ENCODE measurements at regions not wholly inside any gene's neighbourhood (a gene's known extent, or its start where the extent isn't known, plus 50 kb on each side); places are given as distances from the start of the nearest gene placed in this dataset.
"Not testable (repeated sequence)": the region's sequence is repeated elsewhere in the genome, so short reads cannot be mapped to it uniquely, and the experiment has no call there.

DNA sequence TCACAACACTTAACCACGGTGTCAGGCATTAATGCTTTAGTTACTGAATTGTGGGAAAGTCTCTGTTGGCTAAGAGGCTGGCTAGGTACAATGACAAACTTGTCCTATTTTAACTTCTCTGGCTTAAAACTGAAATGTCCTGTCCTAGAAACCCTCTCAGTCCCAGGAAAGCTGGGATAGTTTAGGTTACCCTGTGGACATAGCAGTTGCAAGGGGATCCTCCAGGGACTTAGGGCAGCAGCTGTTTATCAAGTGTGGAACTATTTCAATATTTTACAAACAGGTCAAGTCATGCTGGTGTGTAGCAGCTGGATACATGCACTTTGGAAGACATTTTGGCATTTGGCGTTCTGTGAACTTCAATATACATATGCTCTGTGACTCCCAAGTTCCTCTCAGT lies 95.0 kb upstream of the ARRDC3 start:
- 95% methylated on average over 2 of the region's 2 CpGs for WGBS
- Histone ChIP-seq H3K36me3 (ENCODE audit: insufficient read depth, low read length) (no peaks in the 10 kb centered on the region), H3K9ac (ENCODE audit: low read depth, low read length) (no peak overlapping the region), H3K27me3 (ENCODE audit: insufficient read depth, low read length) (no peaks in the 10 kb centered on the region), H3K27ac (ENCODE audit: low read depth, low read length) (no peak overlapping the region), H3K9me3 (ENCODE audit: insufficient read depth, low read depth, low read length) (no peaks in the 10 kb centered on the region), H3K4me3 (ENCODE audit: low read length) (no peak overlapping the region), H3K4me1 (ENCODE audit: insufficient read depth, low read length) (no peaks in the 10 kb centered on the region)

DNA sequence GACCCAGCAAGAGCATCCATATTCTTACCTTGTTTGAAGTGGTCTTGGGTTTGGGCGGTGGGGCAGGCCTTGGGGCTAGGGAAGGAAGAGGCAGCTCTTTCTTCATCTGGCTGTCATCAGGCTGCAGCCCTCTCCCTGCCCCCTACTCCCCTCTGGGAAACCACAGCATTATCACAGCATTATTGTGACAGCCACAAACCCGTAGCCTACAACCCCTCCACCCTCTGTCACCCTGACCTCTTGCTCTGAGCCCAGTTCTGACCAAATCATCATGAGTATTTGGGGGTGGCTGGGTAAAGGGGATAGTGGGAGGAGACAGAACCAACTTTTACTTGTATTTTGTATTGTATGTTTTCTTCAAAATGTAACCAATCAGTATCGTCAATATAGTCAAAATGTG lies 94.3 kb upstream of the ARRDC3 start:
- no peaks in the 10 kb centered on the region for H3K9me3 ChIP-seq (ENCODE audit: insufficient read depth, low read depth, low read length)
- WGBS = 100% methylated on average over 3 of the region's 3 CpGs
- no peak overlapping the region for H3K27ac ChIP-seq (ENCODE audit: low read depth, low read length)
- H3K27me3 ChIP-seq (ENCODE audit: insufficient read depth, low read length) = no peaks in the 10 kb centered on the region
- no peaks in the 10 kb centered on the region for H3K4me1 ChIP-seq (ENCODE audit: insufficient read depth, low read length)
- H3K36me3 ChIP-seq (ENCODE audit: insufficient read depth, low read length) = no peaks in the 10 kb centered on the region
- H3K9ac ChIP-seq (ENCODE audit: low read depth, low read length) = no peak overlapping the region
- no peak overlapping the region for H3K4me3 ChIP-seq (ENCODE audit: low read length)

DNA sequence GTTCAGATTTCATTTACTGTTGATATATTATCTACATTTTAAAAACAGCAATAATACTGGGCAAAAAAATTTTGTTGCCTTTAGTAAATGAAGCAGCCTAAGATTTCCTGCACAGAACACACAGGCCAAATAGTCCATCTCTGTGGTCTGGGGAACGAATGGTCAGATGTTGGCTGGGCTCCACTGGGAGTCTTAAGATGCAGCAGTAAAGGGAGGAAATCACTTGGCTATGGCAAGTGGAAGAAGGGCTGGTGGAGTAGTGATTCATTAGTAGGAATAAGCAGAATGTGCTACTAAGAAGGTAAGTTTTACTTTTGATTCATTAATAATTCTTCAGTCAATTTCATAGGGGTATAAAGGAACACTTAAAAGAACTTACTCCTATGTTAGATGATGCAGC lies 91.1 kb upstream of the ARRDC3 start:
- no peaks in the 10 kb centered on the region for H3K4me1 ChIP-seq (ENCODE audit: insufficient read depth, low read length)
- 90% methylated on average over 1 of the region's 1 CpG for WGBS
- H3K9me3 ChIP-seq (ENCODE audit: insufficient read depth, low read depth, low read length) = no peaks in the 10 kb centered on the region
- H3K36me3 ChIP-seq (ENCODE audit: insufficient read depth, low read length) = no peaks in the 10 kb centered on the region
- H3K4me3 ChIP-seq (ENCODE audit: low read length) = no peak overlapping the region
- H3K27me3 ChIP-seq (ENCODE audit: insufficient read depth, low read length) = no peaks in the 10 kb centered on the region
- no peak overlapping the region for H3K9ac ChIP-seq (ENCODE audit: low read depth, low read length)
- H3K27ac ChIP-seq (ENCODE audit: low read depth, low read length) = no peak overlapping the region

- 80% methylated on average over 1 of the region's 1 CpG for WGBS
- H3K27me3 ChIP-seq (ENCODE audit: insufficient read depth, low read length) = no peaks in the 10 kb centered on the region
- H3K9ac ChIP-seq (ENCODE audit: low read depth, low read length) = no peak overlapping the region
- no peaks in the 10 kb centered on the region for H3K4me1 ChIP-seq (ENCODE audit: insufficient read depth, low read length)
- no peaks in the 10 kb centered on the region for H3K36me3 ChIP-seq (ENCODE audit: insufficient read depth, low read length)
- H3K27ac ChIP-seq (ENCODE audit: low read depth, low read length) = no peak overlapping the region
- H3K9me3 ChIP-seq (ENCODE audit: insufficient read depth, low read depth, low read length) = no peaks in the 10 kb centered on the region
- H3K4me3 ChIP-seq (ENCODE audit: low read length) = no peak overlapping the region
Measured at GRCh38 chr5:91472631-91473030, 89.5 kb upstream of the ARRDC3 start.

DNA sequence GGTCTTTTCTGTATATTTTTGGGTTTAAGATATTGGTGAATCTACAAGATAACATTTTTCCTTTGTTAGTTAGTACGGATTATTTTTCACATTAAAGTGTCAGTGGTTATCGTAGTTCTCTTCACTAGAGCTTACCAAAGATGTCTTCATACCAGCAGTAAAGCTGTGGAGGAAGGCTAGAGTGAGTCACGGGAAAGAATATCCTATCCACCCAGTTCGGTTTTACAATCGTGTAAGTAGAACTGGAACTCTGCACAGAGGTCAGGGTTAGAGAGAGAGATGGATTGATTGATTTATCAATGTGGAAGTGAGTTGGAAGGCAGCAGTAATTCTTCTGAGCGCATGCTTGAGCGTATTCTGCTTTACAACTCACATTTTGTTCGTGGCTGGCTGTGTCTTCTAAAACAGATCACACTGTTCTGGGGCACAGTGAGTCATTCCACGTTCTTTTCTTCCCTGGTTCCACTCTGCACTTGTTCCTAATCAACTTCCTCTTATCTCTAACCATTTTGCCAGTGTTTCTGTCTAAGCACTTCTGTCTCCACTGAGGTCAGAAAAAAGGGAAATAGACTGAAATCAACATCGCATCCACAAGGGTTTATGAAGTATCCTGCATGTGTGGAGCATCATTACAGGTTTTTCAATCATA lies 86.5 kb upstream of the ARRDC3 start:
- 92% methylated on average over 10 of the region's 10 CpGs for WGBS
- Histone ChIP-seq H3K36me3 (ENCODE audit: insufficient read depth, low read length) (no peaks in the 10 kb centered on the region), H3K4me1 (ENCODE audit: insufficient read depth, low read length) (no peaks in the 10 kb centered on the region), H3K27me3 (ENCODE audit: insufficient read depth, low read length) (no peaks in the 10 kb centered on the region), H3K4me3 (ENCODE audit: low read length) (no peak overlapping the region), H3K27ac (ENCODE audit: low read depth, low read length) (no peak overlapping the region), H3K9me3 (ENCODE audit: insufficient read depth, low read depth, low read length) (peaks cover 4% of the 10 kb centered on the region; the same call in 1 of the 2 replicates), H3K9ac (ENCODE audit: low read depth, low read length) (no peak overlapping the region)

GRCh38 chr5:91468651-91469422 lies 85.7 kb upstream of the ARRDC3 start:
- Histone ChIP-seq H3K36me3 (ENCODE audit: insufficient read depth, low read length) (no peaks in the 10 kb centered on the region), H3K9me3 (ENCODE audit: insufficient read depth, low read depth, low read length) (peaks cover 4% of the 10 kb centered on the region; the same call in 1 of the 2 replicates), H3K27me3 (ENCODE audit: insufficient read depth, low read length) (no peaks in the 10 kb centered on the region), H3K4me1 (ENCODE audit: insufficient read depth, low read length) (no peaks in the 10 kb centered on the region), H3K27ac (ENCODE audit: low read depth, low read length) (no peak overlapping the region), H3K9ac (ENCODE audit: low read depth, low read length) (no peak overlapping the region), H3K4me3 (ENCODE audit: low read length) (no peak overlapping the region)
- WGBS = 93% methylated on average over 7 of the region's 7 CpGs

DNA sequence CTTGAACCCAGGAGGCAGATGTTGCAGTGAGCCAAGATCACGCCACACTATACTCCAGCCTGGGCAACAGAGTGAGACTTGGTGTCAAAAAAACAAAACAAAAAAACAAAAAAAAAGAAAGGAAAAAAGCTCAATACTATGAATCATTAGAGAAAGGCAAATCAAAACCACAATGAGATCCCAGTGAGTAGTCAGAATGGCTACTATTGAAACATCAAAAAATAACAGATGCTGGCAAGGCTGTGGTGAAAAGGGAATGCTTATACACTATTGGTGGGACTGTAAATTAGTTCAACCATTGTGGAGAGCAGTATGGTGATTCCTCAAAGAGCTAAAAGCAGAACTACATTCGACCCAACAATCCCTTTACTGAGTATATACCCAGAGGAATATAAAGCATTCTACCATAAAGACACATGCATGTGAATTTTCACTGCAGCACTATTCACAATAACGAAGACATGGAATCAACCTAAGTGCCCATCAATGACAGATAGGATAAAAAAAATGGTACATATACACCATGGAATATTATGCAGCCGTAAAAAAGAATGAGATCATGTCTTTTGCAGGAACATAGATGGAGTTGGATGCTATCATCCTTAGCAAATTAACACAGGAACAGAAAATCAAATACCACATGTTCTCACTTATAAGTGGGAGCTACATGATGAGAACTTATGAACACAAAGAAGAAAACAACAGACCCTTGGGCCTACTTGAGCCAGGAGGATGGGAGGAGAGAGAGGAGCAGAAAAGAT lies 81.9 kb upstream of the ARRDC3 start:
- H3K4me3 ChIP-seq (ENCODE audit: low read length) = no peak overlapping the region
- no peaks in the 10 kb centered on the region for H3K27me3 ChIP-seq (ENCODE audit: insufficient read depth, low read length)
- no peaks in the 10 kb centered on the region for H3K36me3 ChIP-seq (ENCODE audit: insufficient read depth, low read length)
- H3K27ac ChIP-seq (ENCODE audit: low read depth, low read length) = no peak overlapping the region
- 100% methylated on average over 3 of the region's 4 CpGs for WGBS
- peaks cover 4% of the 10 kb centered on the region; the same call in 1 of the 2 replicates for H3K9me3 ChIP-seq (ENCODE audit: insufficient read depth, low read depth, low read length)
- no peaks in the 10 kb centered on the region for H3K4me1 ChIP-seq (ENCODE audit: insufficient read depth, low read length)
- H3K9ac ChIP-seq (ENCODE audit: low read depth, low read length) = no peak overlapping the region

DNA sequence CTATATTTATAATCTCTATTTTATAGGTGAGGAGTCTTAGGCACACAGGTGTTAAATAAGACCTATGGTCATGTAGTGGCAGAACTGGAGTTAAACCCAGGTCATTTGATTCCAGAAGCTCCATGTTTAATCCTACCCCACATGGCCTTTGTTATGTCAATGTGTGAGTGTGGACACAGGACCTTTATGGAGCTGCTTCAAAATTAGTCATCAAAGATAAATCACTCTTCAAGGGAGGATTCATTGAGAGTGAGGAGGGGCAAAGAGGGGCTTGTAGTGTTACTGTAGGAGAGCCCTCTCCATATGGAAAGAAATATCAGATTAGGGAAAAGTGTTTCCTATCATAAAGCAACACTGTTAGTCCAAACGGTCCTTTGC lies 74.6 kb upstream of the ARRDC3 start:
- Histone ChIP-seq H3K4me3 (ENCODE audit: low read length) (no peak overlapping the region), H3K27me3 (ENCODE audit: insufficient read depth, low read length) (no peaks in the 10 kb centered on the region), H3K9ac (ENCODE audit: low read depth, low read length) (no peak overlapping the region), H3K27ac (ENCODE audit: low read depth, low read length) (no peak overlapping the region), H3K9me3 (ENCODE audit: insufficient read depth, low read depth, low read length) (no peaks in the 10 kb centered on the region), H3K36me3 (ENCODE audit: insufficient read depth, low read length) (no peaks in the 10 kb centered on the region), H3K4me1 (ENCODE audit: insufficient read depth, low read length) (peaks cover 23% of the 10 kb centered on the region)
- WGBS = 64% methylated on average over 1 of the region's 1 CpG

DNA sequence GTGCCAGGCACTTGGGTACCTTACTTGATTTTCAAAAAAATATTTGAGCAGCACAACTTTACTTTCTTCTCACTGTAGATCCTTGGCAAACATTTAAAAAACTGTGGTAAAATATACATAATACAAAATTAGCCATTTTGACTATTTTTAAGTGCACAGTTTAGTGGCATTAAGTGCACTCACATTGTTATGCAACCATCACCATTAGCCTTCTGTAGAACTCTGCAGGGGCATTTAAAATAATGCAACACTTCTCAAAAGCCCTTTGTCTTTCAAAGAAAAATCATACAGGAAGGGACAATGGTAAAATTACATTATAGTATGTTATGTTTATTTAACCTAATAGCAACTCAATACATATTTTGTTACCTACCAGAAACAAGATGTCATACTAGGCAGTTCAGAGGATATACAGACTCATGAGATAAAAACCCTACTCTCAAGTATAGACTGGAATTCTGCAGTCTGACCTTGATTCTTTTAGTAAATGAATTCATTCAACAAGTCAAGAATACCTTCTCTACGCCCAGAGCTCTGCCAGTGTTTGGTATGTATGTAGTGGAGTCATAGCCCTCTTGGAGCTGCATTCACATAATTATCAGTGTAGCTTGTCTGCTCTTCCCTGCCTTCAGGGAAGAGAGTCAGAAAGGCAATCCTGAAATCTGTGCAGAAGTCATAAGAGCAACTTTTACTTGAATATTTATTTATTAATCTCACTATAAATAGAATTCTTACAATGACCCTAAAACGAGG lies 74.0 kb upstream of the ARRDC3 start:
- Histone ChIP-seq H3K9ac (ENCODE audit: low read depth, low read length) (no peak overlapping the region), H3K9me3 (ENCODE audit: insufficient read depth, low read depth, low read length) (no peaks in the 10 kb centered on the region), H3K4me3 (ENCODE audit: low read length) (no peak overlapping the region; the same call in 1 of the 2 replicates), H3K36me3 (ENCODE audit: insufficient read depth, low read length) (no peaks in the 10 kb centered on the region), H3K27ac (ENCODE audit: low read depth, low read length) (no peak overlapping the region), H3K4me1 (ENCODE audit: insufficient read depth, low read length) (peaks cover 23% of the 10 kb centered on the region), H3K27me3 (ENCODE audit: insufficient read depth, low read length) (no peaks in the 10 kb centered on the region)
- WGBS = no CpG with 5 or more reads among the region's 2 CpGs

- H3K4me3 ChIP-seq (ENCODE audit: low read length) = no peak overlapping the region
- no peaks in the 10 kb centered on the region for H3K9me3 ChIP-seq (ENCODE audit: insufficient read depth, low read depth, low read length)
- no peak overlapping the region for H3K9ac ChIP-seq (ENCODE audit: low read depth, low read length)
- no peak overlapping the region for H3K27ac ChIP-seq (ENCODE audit: low read depth, low read length)
- H3K4me1 ChIP-seq (ENCODE audit: insufficient read depth, low read length) = peaks cover 5% of the 10 kb centered on the region
- H3K36me3 ChIP-seq (ENCODE audit: insufficient read depth, low read length) = no peaks in the 10 kb centered on the region
- H3K27me3 ChIP-seq (ENCODE audit: insufficient read depth, low read length) = no peaks in the 10 kb centered on the region
- 100% methylated on average over 1 of the region's 1 CpG for WGBS
Measured at GRCh38 chr5:91449083-91449482, 66.0 kb upstream of the ARRDC3 start.

GRCh38 chr5:91448079-91448478 lies 65.0 kb upstream of the ARRDC3 start:
- not testable (repeated sequence) for H3K9me3 ChIP-seq (ENCODE audit: insufficient read depth, low read depth, low read length); H3K27me3 ChIP-seq (ENCODE audit: insufficient read depth, low read length); H3K9ac ChIP-seq (ENCODE audit: low read depth, low read length); H3K4me3 ChIP-seq (ENCODE audit: low read length); H3K36me3 ChIP-seq (ENCODE audit: insufficient read depth, low read length); H3K27ac ChIP-seq (ENCODE audit: low read depth, low read length); H3K4me1 ChIP-seq (ENCODE audit: insufficient read depth, low read length)
- WGBS = 98% methylated on average over 2 of the region's 2 CpGs
